ENCODE measurements at regions not wholly inside any gene's neighbourhood (a gene's known extent, or its start where the extent isn't known, plus 50 kb on each side); places are given as distances from the start of the nearest gene placed in this dataset.

DNA sequence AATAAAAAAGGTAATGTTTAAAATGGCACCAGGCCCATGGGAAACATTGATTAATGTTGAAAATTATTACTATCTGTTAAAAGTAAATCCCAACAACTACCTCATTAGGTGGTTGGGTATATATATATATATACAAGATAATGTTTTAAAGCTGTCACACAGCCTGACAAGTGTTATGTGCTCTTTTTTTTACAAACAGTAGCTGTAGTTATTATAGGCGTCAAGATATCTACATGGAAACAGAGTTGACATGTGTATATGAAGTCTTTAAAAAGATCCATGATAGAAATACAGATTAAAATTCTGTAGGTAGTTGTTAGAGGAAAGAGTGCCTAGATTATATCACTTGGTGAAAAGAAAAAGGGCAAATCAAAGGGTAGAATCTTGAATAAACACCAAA, 279.9 kb downstream of the SLITRK6 start:
- TF ChIP-seq, protein P1, sequence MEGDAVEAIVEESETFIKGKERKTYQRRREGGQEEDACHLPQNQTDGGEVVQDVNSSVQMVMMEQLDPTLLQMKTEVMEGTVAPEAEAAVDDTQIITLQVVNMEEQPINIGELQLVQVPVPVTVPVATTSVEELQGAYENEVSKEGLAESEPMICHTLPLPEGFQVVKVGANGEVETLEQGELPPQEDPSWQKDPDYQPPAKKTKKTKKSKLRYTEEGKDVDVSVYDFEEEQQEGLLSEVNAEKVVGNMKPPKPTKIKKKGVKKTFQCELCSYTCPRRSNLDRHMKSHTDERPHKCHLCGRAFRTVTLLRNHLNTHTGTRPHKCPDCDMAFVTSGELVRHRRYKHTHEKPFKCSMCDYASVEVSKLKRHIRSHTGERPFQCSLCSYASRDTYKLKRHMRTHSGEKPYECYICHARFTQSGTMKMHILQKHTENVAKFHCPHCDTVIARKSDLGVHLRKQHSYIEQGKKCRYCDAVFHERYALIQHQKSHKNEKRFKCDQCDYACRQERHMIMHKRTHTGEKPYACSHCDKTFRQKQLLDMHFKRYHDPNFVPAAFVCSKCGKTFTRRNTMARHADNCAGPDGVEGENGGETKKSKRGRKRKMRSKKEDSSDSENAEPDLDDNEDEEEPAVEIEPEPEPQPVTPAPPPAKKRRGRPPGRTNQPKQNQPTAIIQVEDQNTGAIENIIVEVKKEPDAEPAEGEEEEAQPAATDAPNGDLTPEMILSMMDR (conservative IDR thresholded peaks at IDR 0.05): no peak
- no peak for TF ChIP-seq ZFX (IDR thresholded peaks at IDR 0.05)
